ENCODE measurements at regions not wholly inside any gene's neighbourhood (a gene's known extent, or its start where the extent isn't known, plus 50 kb on each side); places are given as distances from the start of the nearest gene placed in this dataset.

GRCh38 chr13:59447031-59447430 is 716.7 kb downstream of the DIAPH3 start:
- no peaks in the 10 kb centered on the region for H3K27me3 ChIP-seq (ENCODE audit: control insufficient read depth in 1 of 2, insufficient read depth in 2 of 2, low read length in 2 of 2)
- no peak overlapping the region for H3K9ac ChIP-seq (ENCODE audit: low read length)
- H3K36me3 ChIP-seq (ENCODE audit: insufficient read depth, low read length), result no peaks in the 10 kb centered on the region

GRCh38 chr13:59447846-59448620 is 715.7 kb downstream of the DIAPH3 start:
- H3K9ac ChIP-seq (ENCODE audit: low read length), result no peak overlapping the region
- H3K4me3 ChIP-seq (ENCODE audit: low read depth in 1 of 2, low read length in 2 of 2), result no peak overlapping the region
- no peaks in the 10 kb centered on the region for H3K27me3 ChIP-seq (ENCODE audit: control insufficient read depth in 1 of 2, insufficient read depth in 2 of 2, low read length in 2 of 2)
- H3K4me1 ChIP-seq (ENCODE audit: insufficient read depth, low read length), result no peaks in the 10 kb centered on the region
- H3K9me3 ChIP-seq (ENCODE audit: low read length), result no peaks in the 10 kb centered on the region
- no peak overlapping the region for H3K27ac ChIP-seq (ENCODE audit: low read depth, low read length)
- H3K36me3 ChIP-seq (ENCODE audit: insufficient read depth, low read length), result no peaks in the 10 kb centered on the region

More at GRCh38 chr13:59447031-59447430, 716.7 kb downstream of the DIAPH3 start:
- Histone ChIP-seq H3K4me3 (ENCODE audit: low read depth in 1 of 2, low read length in 2 of 2) (no peak overlapping the region), H3K27ac (ENCODE audit: low read depth, low read length) (no peak overlapping the region), H3K9me3 (ENCODE audit: low read length) (no peaks in the 10 kb centered on the region), H3K4me1 (ENCODE audit: insufficient read depth, low read length) (no peaks in the 10 kb centered on the region)

- H3K9ac ChIP-seq (ENCODE audit: low read length), result no peak overlapping the region
- no peaks in the 10 kb centered on the region for H3K27me3 ChIP-seq (ENCODE audit: control insufficient read depth in 1 of 2, insufficient read depth in 2 of 2, low read length in 2 of 2)
- no peak overlapping the region for H3K4me3 ChIP-seq (ENCODE audit: low read depth in 1 of 2, low read length in 2 of 2)
- no peak overlapping the region for H3K27ac ChIP-seq (ENCODE audit: low read depth, low read length)
- H3K9me3 ChIP-seq (ENCODE audit: low read length), result no peaks in the 10 kb centered on the region
- no peaks in the 10 kb centered on the region for H3K36me3 ChIP-seq (ENCODE audit: insufficient read depth, low read length)
- no peaks in the 10 kb centered on the region for H3K4me1 ChIP-seq (ENCODE audit: insufficient read depth, low read length)
Observed at GRCh38 chr13:59449750-59450149, 714.0 kb downstream of the DIAPH3 start.

- Histone ChIP-seq H3K4me3 (ENCODE audit: low read depth in 1 of 2, low read length in 2 of 2) (no peak overlapping the region), H3K4me1 (ENCODE audit: insufficient read depth, low read length) (no peaks in the 10 kb centered on the region), H3K9ac (ENCODE audit: low read length) (no peak overlapping the region), H3K36me3 (ENCODE audit: insufficient read depth, low read length) (no peaks in the 10 kb centered on the region), H3K27ac (ENCODE audit: low read depth, low read length) (no peak overlapping the region), H3K9me3 (ENCODE audit: low read length) (no peaks in the 10 kb centered on the region), H3K27me3 (ENCODE audit: control insufficient read depth in 1 of 2, insufficient read depth in 2 of 2, low read length in 2 of 2) (no peaks in the 10 kb centered on the region)
Observed at GRCh38 chr13:59450229-59450628, 713.5 kb downstream of the DIAPH3 start.

GRCh38 chr13:59451236-59451635 is 712.5 kb downstream of the DIAPH3 start:
- Histone ChIP-seq H3K27ac (ENCODE audit: low read depth, low read length) (no peak overlapping the region), H3K27me3 (ENCODE audit: control insufficient read depth in 1 of 2, insufficient read depth in 2 of 2, low read length in 2 of 2) (no peaks in the 10 kb centered on the region), H3K36me3 (ENCODE audit: insufficient read depth, low read length) (no peaks in the 10 kb centered on the region), H3K4me1 (ENCODE audit: insufficient read depth, low read length) (no peaks in the 10 kb centered on the region), H3K9ac (ENCODE audit: low read length) (no peak overlapping the region), H3K4me3 (ENCODE audit: low read depth in 1 of 2, low read length in 2 of 2) (no peak overlapping the region), H3K9me3 (ENCODE audit: low read length) (no peaks in the 10 kb centered on the region)

- Histone ChIP-seq H3K27ac (ENCODE audit: low read depth, low read length) (no peak overlapping the region), H3K27me3 (ENCODE audit: control insufficient read depth in 1 of 2, insufficient read depth in 2 of 2, low read length in 2 of 2) (no peaks in the 10 kb centered on the region), H3K4me3 (ENCODE audit: low read depth in 1 of 2, low read length in 2 of 2) (no peak overlapping the region), H3K9me3 (ENCODE audit: low read length) (no peaks in the 10 kb centered on the region), H3K36me3 (ENCODE audit: insufficient read depth, low read length) (no peaks in the 10 kb centered on the region), H3K4me1 (ENCODE audit: insufficient read depth, low read length) (no peaks in the 10 kb centered on the region), H3K9ac (ENCODE audit: low read length) (no peak overlapping the region)
Observed at GRCh38 chr13:59452189-59452890, 711.4 kb downstream of the DIAPH3 start.

- no peaks in the 10 kb centered on the region for H3K9me3 ChIP-seq (ENCODE audit: low read length)
- H3K27ac ChIP-seq (ENCODE audit: low read depth, low read length), result no peak overlapping the region
- no peaks in the 10 kb centered on the region for H3K36me3 ChIP-seq (ENCODE audit: insufficient read depth, low read length)
- H3K4me1 ChIP-seq (ENCODE audit: insufficient read depth, low read length), result no peaks in the 10 kb centered on the region
- no peak overlapping the region for H3K4me3 ChIP-seq (ENCODE audit: low read depth in 1 of 2, low read length in 2 of 2)
- H3K9ac ChIP-seq (ENCODE audit: low read length), result no peak overlapping the region
- no peaks in the 10 kb centered on the region for H3K27me3 ChIP-seq (ENCODE audit: control insufficient read depth in 1 of 2, insufficient read depth in 2 of 2, low read length in 2 of 2)
Observed at GRCh38 chr13:59458908-59459579, 704.7 kb downstream of the DIAPH3 start.

- Histone ChIP-seq H3K4me1 (ENCODE audit: insufficient read depth, low read length) (no peaks in the 10 kb centered on the region), H3K9me3 (ENCODE audit: low read length) (no peaks in the 10 kb centered on the region), H3K9ac (ENCODE audit: low read length) (no peak overlapping the region), H3K27ac (ENCODE audit: low read depth, low read length) (no peak overlapping the region), H3K27me3 (ENCODE audit: control insufficient read depth in 1 of 2, insufficient read depth in 2 of 2, low read length in 2 of 2) (no peaks in the 10 kb centered on the region), H3K36me3 (ENCODE audit: insufficient read depth, low read length) (no peaks in the 10 kb centered on the region), H3K4me3 (ENCODE audit: low read depth in 1 of 2, low read length in 2 of 2) (no peak overlapping the region)
Observed at GRCh38 chr13:59459972-59460371, 703.8 kb downstream of the DIAPH3 start.

GRCh38 chr13:59461411-59461810 is 702.3 kb downstream of the DIAPH3 start:
- Histone ChIP-seq H3K36me3 (ENCODE audit: insufficient read depth, low read length) (no peaks in the 10 kb centered on the region), H3K9me3 (ENCODE audit: low read length) (no peaks in the 10 kb centered on the region), H3K27me3 (ENCODE audit: control insufficient read depth in 1 of 2, insufficient read depth in 2 of 2, low read length in 2 of 2) (no peaks in the 10 kb centered on the region), H3K27ac (ENCODE audit: low read depth, low read length) (no peak overlapping the region), H3K4me3 (ENCODE audit: low read depth in 1 of 2, low read length in 2 of 2) (no peak overlapping the region), H3K9ac (ENCODE audit: low read length) (no peak overlapping the region), H3K4me1 (ENCODE audit: insufficient read depth, low read length) (no peaks in the 10 kb centered on the region)

- H3K27me3 ChIP-seq (ENCODE audit: control insufficient read depth in 1 of 2, insufficient read depth in 2 of 2, low read length in 2 of 2), result no peaks in the 10 kb centered on the region
- H3K4me1 ChIP-seq (ENCODE audit: insufficient read depth, low read length), result no peaks in the 10 kb centered on the region
- H3K27ac ChIP-seq (ENCODE audit: low read depth, low read length), result no peak overlapping the region
- no peaks in the 10 kb centered on the region for H3K36me3 ChIP-seq (ENCODE audit: insufficient read depth, low read length)
- no peaks in the 10 kb centered on the region for H3K9me3 ChIP-seq (ENCODE audit: low read length)
- no peak overlapping the region for H3K9ac ChIP-seq (ENCODE audit: low read length)
- no peak overlapping the region for H3K4me3 ChIP-seq (ENCODE audit: low read depth in 1 of 2, low read length in 2 of 2)
Observed at GRCh38 chr13:59463023-59463422, 700.7 kb downstream of the DIAPH3 start.

GRCh38 chr13:59464926-59465325 is 698.8 kb downstream of the DIAPH3 start:
- H3K27ac ChIP-seq (ENCODE audit: low read depth, low read length), result no peak overlapping the region

More at GRCh38 chr13:59464926-59465325, 698.8 kb downstream of the DIAPH3 start:
- H3K4me1 ChIP-seq (ENCODE audit: insufficient read depth, low read length), result no peaks in the 10 kb centered on the region
- H3K36me3 ChIP-seq (ENCODE audit: insufficient read depth, low read length), result no peaks in the 10 kb centered on the region
- no peaks in the 10 kb centered on the region for H3K9me3 ChIP-seq (ENCODE audit: low read length)
- no peak overlapping the region for H3K9ac ChIP-seq (ENCODE audit: low read length)
- H3K4me3 ChIP-seq (ENCODE audit: low read depth in 1 of 2, low read length in 2 of 2), result no peak overlapping the region
- H3K27me3 ChIP-seq (ENCODE audit: control insufficient read depth in 1 of 2, insufficient read depth in 2 of 2, low read length in 2 of 2), result no peaks in the 10 kb centered on the region
